HEK293 (cell line): ENCODE measurements at regions not wholly inside any gene's neighbourhood (a gene's known extent, or its start where the extent isn't known, plus 50 kb on each side); places are given as distances from the start of the nearest gene placed in this dataset.

Source experiments
- CTCF ChIA-PET: fragments of 350-600 bp; formaldehyde crosslinking; extraction: SDS; loops from one replicate; lab custom pipeline; 2021; ENCODE audit warnings: antibody characterized with exemption; lab: Yijun Ruan, JAX
- POLR2A ChIA-PET: fragments of 300-600 bp; formaldehyde crosslinking; extraction: SDS; loops from one replicate; lab custom pipeline; 2020; ENCODE audit warnings: antibody characterized with exemption, inconsistent platforms; lab: Yijun Ruan, JAX
- H3K27ac ChIP-seq: fragments of 200-500 bp; sonication (Bioruptor generic); 2 replicates; pipeline ENCODE4 v1.5.1; 2014; ENCODE audit warnings: low read depth, low read length, control low read depth, inconsistent platforms; ENCODE audit errors: extremely low read depth
- H3K36me3 ChIP-seq, 2 experiments: fragments of 200-500 bp in 1 of 2; sonication (Bioruptor generic) in 1 of 2; 1 replicate in 1 of 2; 2 replicates in 1 of 2; pipeline ENCODE4 v1.5.1; 2014 to 2017; ENCODE audit warnings: inconsistent platforms in 2 of 2, low read length in 2 of 2; ENCODE audit not compliant: control insufficient read depth in 2 of 2, insufficient read depth in 1 of 2
- H3K4me1 ChIP-seq: fragments of 200-500 bp; sonication (Bioruptor generic); 2 replicates; pipeline ENCODE4 v1.5.1; 2014; ENCODE audit warnings: mild to moderate bottlenecking, low read length, inconsistent platforms; ENCODE audit not compliant: control insufficient read depth, insufficient read depth
- H3K4me3 ChIP-seq: 2 replicates; pipeline ENCODE4 v1.5.1; 2011; ENCODE audit warnings: low read depth, mild to moderate bottlenecking, control low read depth, low read length, moderate library complexity
- H3K9me3 ChIP-seq: fragments of 200-500 bp; sonication (Bioruptor generic); 2 replicates; pipeline ENCODE4 v1.5.1; 2014; ENCODE audit warnings: low read depth, low read length, inconsistent platforms; ENCODE audit not compliant: control insufficient read depth, insufficient read depth
- GLI2 ChIP-seq: fragments of 450-650 bp; formaldehyde crosslinking; IDR thresholded peaks from 2 replicates; pipeline ENCODE4; 2017; ENCODE audit warnings: missing biosample characterization, missing genetic modification characterization, low read depth, borderline replicate concordance
- GLI4 ChIP-seq: fragments of 450-650 bp; formaldehyde crosslinking; IDR thresholded peaks from 2 replicates; pipeline ENCODE4 v1.5.1; 2016; ENCODE audit warnings: missing biosample characterization, missing genetic modification characterization
- GLIS2 ChIP-seq: fragments of 450-650 bp; formaldehyde crosslinking; IDR thresholded peaks from 2 replicates; pipeline ENCODE4 v1.5.1; 2016; ENCODE audit warnings: missing biosample characterization, missing genetic modification characterization
- HOXA7 ChIP-seq: sonication (generic); formaldehyde crosslinking; IDR thresholded peaks from 2 replicates; pipeline ENCODE4 v1.8.1; 2022; ENCODE audit warnings: missing genetic modification reagents, borderline replicate concordance
- HOXD13 ChIP-seq: sonication (generic); formaldehyde crosslinking; IDR thresholded peaks from 2 replicates; pipeline ENCODE4 v1.8.0; 2022; ENCODE audit warnings: missing genetic modification reagents, borderline replicate concordance
- RBAK ChIP-seq: fragments of 450-650 bp; formaldehyde crosslinking; IDR thresholded peaks from 2 replicates; pipeline ENCODE4 v1.5.1; 2016; ENCODE audit warnings: missing biosample characterization, missing genetic modification characterization
- REPIN1 ChIP-seq: fragments of 450-650 bp; formaldehyde crosslinking; IDR thresholded peaks from 2 replicates; pipeline ENCODE4 v1.5.1; 2017; ENCODE audit warnings: missing biosample characterization, missing genetic modification characterization, low read depth
- SP3 ChIP-seq: fragments of 450-650 bp; formaldehyde crosslinking; IDR thresholded peaks from 2 replicates; pipeline ENCODE4 v1.5.1; 2016; ENCODE audit warnings: missing biosample characterization, missing genetic modification characterization
- YY1 ChIP-seq: fragments of 450-650 bp; formaldehyde crosslinking; IDR thresholded peaks from 2 replicates; pipeline ENCODE4 v1.5.1; 2018; ENCODE audit warnings: missing biosample characterization, missing genetic modification characterization
- ZBTB1 ChIP-seq: fragments of 450-650 bp; formaldehyde crosslinking; IDR thresholded peaks from 2 replicates; pipeline ENCODE4 v1.5.1; 2016; ENCODE audit warnings: missing biosample characterization, missing genetic modification characterization
- ZBTB17 ChIP-seq: fragments of 450-650 bp; formaldehyde crosslinking; IDR thresholded peaks from 2 replicates; pipeline ENCODE4 v1.5.1; 2016; ENCODE audit warnings: missing biosample characterization, missing genetic modification characterization
- ZIC2 ChIP-seq: fragments of 450-650 bp; formaldehyde crosslinking; IDR thresholded peaks from 2 replicates; pipeline ENCODE4 v1.5.1; 2016; ENCODE audit warnings: missing biosample characterization, missing genetic modification characterization
- ZNF146 ChIP-seq: fragments of 450-650 bp; formaldehyde crosslinking; IDR thresholded peaks from 2 replicates; pipeline ENCODE4 v1.5.1; 2016; ENCODE audit warnings: missing biosample characterization, missing genetic modification characterization
- ZNF16 ChIP-seq: fragments of 450-650 bp; formaldehyde crosslinking; IDR thresholded peaks from 2 replicates; pipeline ENCODE4 v1.5.1; 2016; ENCODE audit warnings: low read depth, missing biosample characterization, missing genetic modification characterization
- ZNF175 ChIP-seq: fragments of 450-650 bp; formaldehyde crosslinking; IDR thresholded peaks from 2 replicates; pipeline ENCODE4 v1.5.1; 2016; ENCODE audit warnings: missing biosample characterization, missing genetic modification characterization
- ZNF302 ChIP-seq: fragments of 450-650 bp; formaldehyde crosslinking; IDR thresholded peaks from 2 replicates; pipeline ENCODE4 v1.5.1; 2016; ENCODE audit warnings: missing biosample characterization, missing genetic modification characterization, low read depth
- ZNF366 ChIP-seq: fragments of 450-650 bp; formaldehyde crosslinking; conservative IDR thresholded peaks from 2 replicates; pipeline ENCODE4 v1.5.1; 2016; ENCODE audit warnings: missing biosample characterization, missing genetic modification characterization
- ZNF391 ChIP-seq: fragments of 450-650 bp; formaldehyde crosslinking; IDR thresholded peaks from 2 replicates; pipeline ENCODE4 v1.5.1; 2016; ENCODE audit warnings: low read depth, missing biosample characterization, missing genetic modification characterization, borderline replicate concordance
- ZNF48 ChIP-seq: fragments of 450-650 bp; formaldehyde crosslinking; IDR thresholded peaks from 2 replicates; pipeline ENCODE4 v1.5.1; 2016; ENCODE audit warnings: missing biosample characterization, missing genetic modification characterization
- ZNF513 ChIP-seq: fragments of 450-650 bp; IDR thresholded peaks from 2 replicates; pipeline ENCODE4 v1.5.1; 2018; ENCODE audit warnings: missing biosample characterization, missing genetic modification characterization
- ZNF514 ChIP-seq: fragments of 450-650 bp; formaldehyde crosslinking; IDR thresholded peaks from 2 replicates; pipeline ENCODE4 v1.5.1; 2016; ENCODE audit warnings: missing biosample characterization, missing genetic modification characterization
- ZNF585B ChIP-seq: fragments of 450-650 bp; formaldehyde crosslinking; IDR thresholded peaks from 2 replicates; pipeline ENCODE4 v1.5.1; 2016; ENCODE audit warnings: missing biosample characterization, missing genetic modification characterization
- ZNF677 ChIP-seq: fragments of 450-650 bp; IDR thresholded peaks from 2 replicates; pipeline ENCODE4 v1.5.0; 2018; ENCODE audit warnings: missing biosample characterization, mild to moderate bottlenecking, missing genetic modification characterization, moderate library complexity
- ZNF830 ChIP-seq: fragments of 450-650 bp; IDR thresholded peaks from 2 replicates; pipeline ENCODE4 v1.5.0; 2018; ENCODE audit warnings: missing biosample characterization, missing genetic modification characterization, low read depth, mild to moderate bottlenecking, moderate library complexity
- ZSCAN16 ChIP-seq: fragments of 450-650 bp; formaldehyde crosslinking; IDR thresholded peaks from 2 replicates; pipeline ENCODE4 v1.5.1; 2016; ENCODE audit warnings: missing biosample characterization, missing genetic modification characterization
- TF ChIP-seq, protein P1 (sequence below): fragments of 450-650 bp; formaldehyde crosslinking; IDR thresholded peaks from 2 replicates; pipeline ENCODE4 v1.5.1; 2016; ENCODE audit warnings: missing biosample characterization, missing genetic modification characterization
- TF ChIP-seq, protein P2 (sequence below): fragments of 450-650 bp; formaldehyde crosslinking; IDR thresholded peaks from 2 replicates; pipeline ENCODE4 v1.5.1; 2016; ENCODE audit warnings: missing biosample characterization, missing genetic modification characterization

GRCh38 chr2:186065491-186065890 lies 326.9 kb downstream of the FSIP2 start:
- ChIA-PET POLR2A (no interaction called here), CTCF (no interaction called here)
- Histone ChIP-seq H3K4me1 (no peaks in the 10 kb centered on the region), H3K9me3 (no peaks in the 10 kb centered on the region), H3K27ac (no peak overlapping the region), H3K4me3 (no peak overlapping the region), H3K36me3 (no peaks in the 10 kb centered on the region)
- TF ChIP-seq ZNF146 (no peak), ZNF830 (tag by site-specific recombination) (no peak), ZNF513 (tag by site-specific recombination) (no peak), ZSCAN16 (tag by site-specific recombination) (no peak), GLI2 (tag by site-specific recombination) (no peak), ZNF366 (tag by site-specific recombination) (no peak), RBAK (tag by site-specific recombination) (no peak), ZNF585B (tag by site-specific recombination) (no peak), ZNF677 (tag by site-specific recombination) (no peak), REPIN1 (no peak)
- TF ChIP-seq, protein P1, sequence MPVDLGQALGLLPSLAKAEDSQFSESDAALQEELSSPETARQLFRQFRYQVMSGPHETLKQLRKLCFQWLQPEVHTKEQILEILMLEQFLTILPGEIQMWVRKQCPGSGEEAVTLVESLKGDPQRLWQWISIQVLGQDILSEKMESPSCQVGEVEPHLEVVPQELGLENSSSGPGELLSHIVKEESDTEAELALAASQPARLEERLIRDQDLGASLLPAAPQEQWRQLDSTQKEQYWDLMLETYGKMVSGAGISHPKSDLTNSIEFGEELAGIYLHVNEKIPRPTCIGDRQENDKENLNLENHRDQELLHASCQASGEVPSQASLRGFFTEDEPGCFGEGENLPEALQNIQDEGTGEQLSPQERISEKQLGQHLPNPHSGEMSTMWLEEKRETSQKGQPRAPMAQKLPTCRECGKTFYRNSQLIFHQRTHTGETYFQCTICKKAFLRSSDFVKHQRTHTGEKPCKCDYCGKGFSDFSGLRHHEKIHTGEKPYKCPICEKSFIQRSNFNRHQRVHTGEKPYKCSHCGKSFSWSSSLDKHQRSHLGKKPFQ (tag by site-specific recombination): no peak

GRCh38 chr2:186068139-186068801 lies 329.7 kb downstream of the FSIP2 start:
- no peak overlapping the region for H3K4me3 ChIP-seq
- POLR2A ChIA-PET: no interaction called here
- CTCF ChIA-PET: no interaction called here

More at GRCh38 chr2:186068139-186068801, 329.7 kb downstream of the FSIP2 start:
- Histone ChIP-seq H3K9me3 (no peaks in the 10 kb centered on the region), H3K4me1 (no peaks in the 10 kb centered on the region), H3K27ac (no peak overlapping the region), H3K36me3 (no peaks in the 10 kb centered on the region)
- TF ChIP-seq HOXD13 (no peak), ZNF48 (tag by site-specific recombination) (no peak), RBAK (tag by site-specific recombination) (no peak), ZBTB17 (tag by site-specific recombination) (no peak), GLIS2 (tag by site-specific recombination) (no peak), ZNF16 (tag by site-specific recombination) (no peak), GLI4 (tag by site-specific recombination) (no peak), ZNF514 (tag by site-specific recombination) (no peak), ZNF366 (tag by site-specific recombination) (no peak), ZNF302 (no peak), ZIC2 (tag by site-specific recombination) (no peak), ZBTB1 (tag by site-specific recombination) (no peak), SP3 (no peak), HOXA7 (no peak), ZNF175 (tag by site-specific recombination) (no peak), YY1 (tag by site-specific recombination) (no peak), ZNF391 (tag by site-specific recombination) (no peak)
- TF ChIP-seq, protein P2, sequence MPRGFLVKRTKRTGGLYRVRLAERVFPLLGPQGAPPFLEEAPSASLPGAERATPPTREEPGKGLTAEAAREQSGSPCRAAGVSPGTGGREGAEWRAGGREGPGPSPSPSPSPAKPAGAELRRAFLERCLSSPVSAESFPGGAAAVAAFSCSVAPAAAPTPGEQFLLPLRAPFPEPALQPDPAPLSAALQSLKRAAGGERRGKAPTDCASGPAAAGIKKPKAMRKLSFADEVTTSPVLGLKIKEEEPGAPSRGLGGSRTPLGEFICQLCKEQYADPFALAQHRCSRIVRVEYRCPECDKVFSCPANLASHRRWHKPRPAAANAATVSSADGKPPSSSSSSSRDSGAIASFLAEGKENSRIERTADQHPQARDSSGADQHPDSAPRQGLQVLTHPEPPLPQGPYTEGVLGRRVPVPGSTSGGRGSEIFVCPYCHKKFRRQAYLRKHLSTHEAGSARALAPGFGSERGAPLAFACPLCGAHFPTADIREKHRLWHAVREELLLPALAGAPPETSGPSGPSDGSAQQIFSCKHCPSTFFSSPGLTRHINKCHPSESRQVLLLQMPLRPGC (tag by site-specific recombination): no peak
